Adrenal gland (tissue), 5 donors: ENCODE measurements at regions not wholly inside any gene's neighbourhood (a gene's known extent, or its start where the extent isn't known, plus 50 kb on each side); places are given as distances from the start of the nearest gene placed in this dataset.

Experiments used
- POLR2A ChIP-seq, 2 donors: fragments of 450-650 bp; IDR thresholded peaks; one replicate each; pipeline ENCODE4 v1.6.1; 2017; ENCODE audit warnings: antibody characterized with exemption in 2 of 2, mild to moderate bottlenecking in 2 of 2, moderate library complexity in 1 of 2
- TF ChIP-seq, protein P1 (sequence below), 6 experiments: fragments of 450-650 bp in 4 of 6; fragments of 200-600 bp in 2 of 6; sonication (generic) in 1 of 6; IDR thresholded peaks; 1 replicate in 5 of 6; 2 replicates in 1 of 6; pipeline versions ENCODE4 v1.5.1 to v1.8.0; 2016 to 2021; ENCODE audit warnings: antibody characterized with exemption in 6 of 6, mild to moderate bottlenecking in 2 of 6, moderate library complexity in 1 of 6
- donor health status: DM: no; HTN: no; CAD: no.

GRCh38 chr6:119610265-119610664 is 260.7 kb upstream of the MAN1A1 start:
- TF ChIP-seq, protein P1, sequence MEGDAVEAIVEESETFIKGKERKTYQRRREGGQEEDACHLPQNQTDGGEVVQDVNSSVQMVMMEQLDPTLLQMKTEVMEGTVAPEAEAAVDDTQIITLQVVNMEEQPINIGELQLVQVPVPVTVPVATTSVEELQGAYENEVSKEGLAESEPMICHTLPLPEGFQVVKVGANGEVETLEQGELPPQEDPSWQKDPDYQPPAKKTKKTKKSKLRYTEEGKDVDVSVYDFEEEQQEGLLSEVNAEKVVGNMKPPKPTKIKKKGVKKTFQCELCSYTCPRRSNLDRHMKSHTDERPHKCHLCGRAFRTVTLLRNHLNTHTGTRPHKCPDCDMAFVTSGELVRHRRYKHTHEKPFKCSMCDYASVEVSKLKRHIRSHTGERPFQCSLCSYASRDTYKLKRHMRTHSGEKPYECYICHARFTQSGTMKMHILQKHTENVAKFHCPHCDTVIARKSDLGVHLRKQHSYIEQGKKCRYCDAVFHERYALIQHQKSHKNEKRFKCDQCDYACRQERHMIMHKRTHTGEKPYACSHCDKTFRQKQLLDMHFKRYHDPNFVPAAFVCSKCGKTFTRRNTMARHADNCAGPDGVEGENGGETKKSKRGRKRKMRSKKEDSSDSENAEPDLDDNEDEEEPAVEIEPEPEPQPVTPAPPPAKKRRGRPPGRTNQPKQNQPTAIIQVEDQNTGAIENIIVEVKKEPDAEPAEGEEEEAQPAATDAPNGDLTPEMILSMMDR (IDR thresholded peaks at IDR 0.05): no peak
- no peak for TF ChIP-seq POLR2A (IDR thresholded peaks at IDR 0.05)
